Stimulated activated CD8-positive, alpha-beta memory T cell treated with anti-CD3 and anti-CD28 coated beads, Interleukin-2, amount 100 ng/mL, for 48 hours (primary cell): ENCODE measurements at regions not wholly inside any gene's neighbourhood (a gene's known extent, or its start where the extent isn't known, plus 50 kb on each side); places are given as distances from the start of the nearest gene placed in this dataset.

Source experiments
- DNase-seq, 2 donors: peaks; one replicate each; pipeline ENCODE4 v3.0.0-alpha.2; 2020; ENCODE audit warnings: low read depth in 2 of 2

GRCh38 chr17:33776903-33777302, 478.2 kb upstream of the CCL2 start:
- no peak for DNase-seq

- no peak for DNase-seq
These were observed 477.4 kb upstream of the CCL2 start for GRCh38 chr17:33777674-33778073.

GRCh38 chr17:33778505-33779233, 476.4 kb upstream of the CCL2 start:
- DNase-seq, result no peak

GRCh38 chr17:33779234-33779591, 475.9 kb upstream of the CCL2 start:
- DNase-seq, result peak; percentile 3 to 5

GRCh38 chr17:33785281-33785680, 469.8 kb upstream of the CCL2 start:
- DNase-seq, result no peak

GRCh38 chr17:33786478-33786877, 468.6 kb upstream of the CCL2 start:
- no peak for DNase-seq

- DNase-seq, result no peak
These were observed 465.4 kb upstream of the CCL2 start for GRCh38 chr17:33789658-33790057.

- DNase-seq, result no peak
These were observed 457.9 kb upstream of the CCL2 start for GRCh38 chr17:33797181-33797580.

GRCh38 chr17:33798308-33798707, 456.8 kb upstream of the CCL2 start:
- no peak for DNase-seq

- no peak for DNase-seq
These were observed 452.5 kb upstream of the CCL2 start for GRCh38 chr17:33802349-33803198.

GRCh38 chr17:33803199-33803685, 451.8 kb upstream of the CCL2 start:
- no peak for DNase-seq

- DNase-seq, result no peak
These were observed 451.4 kb upstream of the CCL2 start for GRCh38 chr17:33803686-33804085.

- no peak for DNase-seq
These were observed 450.7 kb upstream of the CCL2 start for GRCh38 chr17:33804401-33804800.

- DNase-seq, result no peak
These were observed 448.5 kb upstream of the CCL2 start for GRCh38 chr17:33806631-33807030.

GRCh38 chr17:33809748-33810147, 445.3 kb upstream of the CCL2 start:
- DNase-seq, result no peak

- DNase-seq, result no peak
These were observed 443.9 kb upstream of the CCL2 start for GRCh38 chr17:33811004-33811760.

GRCh38 chr17:33811984-33812577, 443.0 kb upstream of the CCL2 start:
- no peak for DNase-seq

GRCh38 chr17:33814852-33815251, 440.2 kb upstream of the CCL2 start:
- no peak for DNase-seq

GRCh38 chr17:33816036-33816435, 439.0 kb upstream of the CCL2 start:
- no peak for DNase-seq

- no peak for DNase-seq
These were observed 438.1 kb upstream of the CCL2 start for GRCh38 chr17:33816842-33817617.

GRCh38 chr17:33819539-33819938, 435.5 kb upstream of the CCL2 start:
- DNase-seq, result no peak
